ENCODE measurements at regions not wholly inside any gene's neighbourhood (a gene's known extent, or its start where the extent isn't known, plus 50 kb on each side); places are given as distances from the start of the nearest gene placed in this dataset.
"Not testable (repeated sequence)": the region's sequence is repeated elsewhere in the genome, so short reads cannot be mapped to it uniquely, and the experiment has no call there.

DNA sequence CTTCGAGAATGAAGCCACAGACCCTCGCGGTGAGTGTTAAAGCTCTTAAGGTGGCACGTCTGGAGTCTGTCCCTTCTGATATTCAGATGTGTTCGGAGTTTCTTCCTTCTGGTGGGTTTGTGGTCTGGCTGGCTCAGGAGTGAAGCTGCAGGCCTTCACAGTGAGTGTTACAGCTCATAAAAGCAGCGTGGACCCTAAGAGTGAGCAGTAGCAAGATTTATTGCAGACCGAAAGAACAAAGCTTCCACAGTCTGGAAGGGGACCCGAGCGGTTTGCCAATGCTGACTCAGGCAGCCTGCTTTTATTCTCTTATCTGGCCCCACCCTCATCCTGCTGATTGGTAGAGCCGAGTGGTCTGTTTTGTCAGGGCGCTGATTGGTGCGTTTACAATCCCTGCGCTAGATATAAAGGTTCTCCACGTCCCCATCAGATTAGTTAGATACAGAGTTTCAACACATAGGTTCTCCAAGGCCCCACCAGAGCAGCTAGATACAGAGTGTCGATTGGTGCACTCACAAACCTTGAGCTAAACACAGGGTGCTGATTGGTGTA, 758.1 kb downstream of the SLC6A15 start:
- H3K4me1 ChIP-seq (ENCODE audit: control insufficient read depth, extremely low read depth, insufficient read depth, low read length); H3K27me3 ChIP-seq (ENCODE audit: control insufficient read depth, extremely low read depth, insufficient read depth, low read length); H3K79me2 ChIP-seq (ENCODE audit: control insufficient read depth, insufficient read depth, low read length); FAIRE-seq; H4K20me1 ChIP-seq (ENCODE audit: control insufficient read depth, extremely low read depth, insufficient read depth, low read length); H3K4me3 ChIP-seq (ENCODE audit: control insufficient read depth in 2 of 3, extremely low read depth in 1 of 3, insufficient read depth in 2 of 3, low read depth in 1 of 3, low read length in 3 of 3); dilution Hi-C loops (cut with MboI; ENCODE audit: extremely low pct_ligation_motif_present, low sequenced_read_pairs); H3K27ac ChIP-seq (ENCODE audit: control insufficient read depth, insufficient read depth, low read length); H2AFZ ChIP-seq (ENCODE audit: control insufficient read depth, low read length); H3K9me3 ChIP-seq (ENCODE audit: control insufficient read depth, low read depth, low read length); H3K9ac ChIP-seq (ENCODE audit: control insufficient read depth, extremely low read depth, insufficient read depth, low read length); DNase-seq (ENCODE audit: low read depth, low spot score); H3K9me1 ChIP-seq (ENCODE audit: control insufficient read depth, extremely low read depth, insufficient read depth, low read length); H3K36me3 ChIP-seq (ENCODE audit: control insufficient read depth in 2 of 2, extremely low read depth in 1 of 2, insufficient read depth in 2 of 2, low read length in 2 of 2); H3K4me2 ChIP-seq (ENCODE audit: control insufficient read depth, extremely low read depth, insufficient read depth, low read depth, low read length): not testable (repeated sequence)

DNA sequence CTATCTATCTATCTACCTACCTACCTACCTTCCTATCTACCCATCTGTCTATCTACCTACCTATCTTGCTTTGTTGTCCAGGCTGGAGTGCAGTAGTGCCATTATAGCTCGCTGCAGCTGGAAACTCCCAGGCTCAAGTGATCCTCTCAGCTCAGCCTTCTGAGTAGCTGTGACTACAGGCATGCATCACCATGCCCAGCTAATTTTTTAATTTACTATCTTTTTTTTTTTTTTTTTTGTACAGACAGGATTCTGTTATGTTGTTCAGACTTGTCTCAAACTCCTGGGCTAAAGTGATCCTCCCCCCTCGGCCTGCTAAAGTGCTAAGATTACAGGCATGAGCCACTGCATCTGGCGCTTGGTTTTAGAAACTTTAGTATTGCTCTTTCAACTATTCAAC, 762.4 kb downstream of the SLC6A15 start:
- H3K79me2 ChIP-seq (ENCODE audit: control insufficient read depth, insufficient read depth, low read length) = no peaks in the 10 kb centered on the region
- H3K9me3 ChIP-seq (ENCODE audit: control insufficient read depth, low read depth, low read length) = no peaks in the 10 kb centered on the region
- DNase-seq (ENCODE audit: low read depth, low spot score) (no peak), FAIRE-seq (no peak)
- peak overlapping the region; percentile 70 for H2AFZ ChIP-seq (ENCODE audit: control insufficient read depth, low read length)
- H3K4me2 ChIP-seq (ENCODE audit: control insufficient read depth, extremely low read depth, insufficient read depth, low read depth, low read length) = no peak overlapping the region
- no peak overlapping the region for H3K4me3 ChIP-seq (ENCODE audit: control insufficient read depth in 2 of 3, extremely low read depth in 1 of 3, insufficient read depth in 2 of 3, low read depth in 1 of 3, low read length in 3 of 3)
- H3K27me3 ChIP-seq (ENCODE audit: control insufficient read depth, extremely low read depth, insufficient read depth, low read length) = no peaks in the 10 kb centered on the region
- dilution Hi-C loops (cut with MboI; ENCODE audit: extremely low pct_ligation_motif_present, low sequenced_read_pairs) = no loop called here
- H3K9me1 ChIP-seq (ENCODE audit: control insufficient read depth, extremely low read depth, insufficient read depth, low read length) = no peaks in the 10 kb centered on the region
- TF ChIP-seq, protein P1, sequence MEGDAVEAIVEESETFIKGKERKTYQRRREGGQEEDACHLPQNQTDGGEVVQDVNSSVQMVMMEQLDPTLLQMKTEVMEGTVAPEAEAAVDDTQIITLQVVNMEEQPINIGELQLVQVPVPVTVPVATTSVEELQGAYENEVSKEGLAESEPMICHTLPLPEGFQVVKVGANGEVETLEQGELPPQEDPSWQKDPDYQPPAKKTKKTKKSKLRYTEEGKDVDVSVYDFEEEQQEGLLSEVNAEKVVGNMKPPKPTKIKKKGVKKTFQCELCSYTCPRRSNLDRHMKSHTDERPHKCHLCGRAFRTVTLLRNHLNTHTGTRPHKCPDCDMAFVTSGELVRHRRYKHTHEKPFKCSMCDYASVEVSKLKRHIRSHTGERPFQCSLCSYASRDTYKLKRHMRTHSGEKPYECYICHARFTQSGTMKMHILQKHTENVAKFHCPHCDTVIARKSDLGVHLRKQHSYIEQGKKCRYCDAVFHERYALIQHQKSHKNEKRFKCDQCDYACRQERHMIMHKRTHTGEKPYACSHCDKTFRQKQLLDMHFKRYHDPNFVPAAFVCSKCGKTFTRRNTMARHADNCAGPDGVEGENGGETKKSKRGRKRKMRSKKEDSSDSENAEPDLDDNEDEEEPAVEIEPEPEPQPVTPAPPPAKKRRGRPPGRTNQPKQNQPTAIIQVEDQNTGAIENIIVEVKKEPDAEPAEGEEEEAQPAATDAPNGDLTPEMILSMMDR (optimal IDR thresholded peaks at IDR 0.05 in 1 of 3, IDR thresholded peaks at IDR 0.05 in 1 of 3, conservative IDR thresholded peaks at IDR 0.05 in 1 of 3; ENCODE audit: extremely low read depth in 1 of 3, insufficient read depth in 2 of 3, low read length in 3 of 3) = no peak
- TF ChIP-seq EZH2 (IDR thresholded peaks at IDR 0.05; ENCODE audit: low read length) = no peak
- no peak overlapping the region for H3K27ac ChIP-seq (ENCODE audit: control insufficient read depth, insufficient read depth, low read length)
- no peaks in the 10 kb centered on the region for H4K20me1 ChIP-seq (ENCODE audit: control insufficient read depth, extremely low read depth, insufficient read depth, low read length)
- H3K36me3 ChIP-seq (ENCODE audit: control insufficient read depth in 2 of 2, extremely low read depth in 1 of 2, insufficient read depth in 2 of 2, low read length in 2 of 2) = no peaks in the 10 kb centered on the region
- H3K9ac ChIP-seq (ENCODE audit: control insufficient read depth, extremely low read depth, insufficient read depth, low read length) = no peak overlapping the region
- H3K4me1 ChIP-seq (ENCODE audit: control insufficient read depth, extremely low read depth, insufficient read depth, low read length) = peaks cover 4% of the 10 kb centered on the region

DNA sequence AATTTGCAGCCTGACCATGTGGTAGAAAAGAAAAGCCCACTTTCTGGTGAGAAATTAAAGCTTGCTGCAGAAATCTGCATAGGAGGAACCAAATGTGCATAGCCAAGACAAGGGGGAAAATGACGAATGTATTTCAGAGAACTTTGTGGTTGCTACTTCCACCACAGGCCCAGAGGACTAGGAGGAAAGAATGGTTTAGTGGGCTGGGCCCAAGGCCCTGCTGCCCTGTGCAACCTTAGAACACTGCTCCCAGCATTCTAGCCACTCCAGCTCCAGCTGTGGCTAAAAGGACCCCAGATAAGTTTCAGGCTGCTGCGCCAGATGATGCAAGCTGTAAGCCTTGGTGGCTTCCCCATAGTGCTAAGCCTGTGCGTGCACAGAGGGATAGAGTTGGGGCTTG, 764.3 kb downstream of the SLC6A15 start:
- no peaks in the 10 kb centered on the region for H3K27me3 ChIP-seq (ENCODE audit: control insufficient read depth, extremely low read depth, insufficient read depth, low read length)
- no peaks in the 10 kb centered on the region for H3K9me3 ChIP-seq (ENCODE audit: control insufficient read depth, low read depth, low read length)
- no peaks in the 10 kb centered on the region for H4K20me1 ChIP-seq (ENCODE audit: control insufficient read depth, extremely low read depth, insufficient read depth, low read length)
- H3K36me3 ChIP-seq (ENCODE audit: control insufficient read depth in 2 of 2, extremely low read depth in 1 of 2, insufficient read depth in 2 of 2, low read length in 2 of 2) = no peaks in the 10 kb centered on the region
- dilution Hi-C loops (cut with MboI; ENCODE audit: extremely low pct_ligation_motif_present, low sequenced_read_pairs) = no loop called here
- H3K9me1 ChIP-seq (ENCODE audit: control insufficient read depth, extremely low read depth, insufficient read depth, low read length) = no peaks in the 10 kb centered on the region
- no peak for FAIRE-seq
- H3K79me2 ChIP-seq (ENCODE audit: control insufficient read depth, insufficient read depth, low read length) = no peaks in the 10 kb centered on the region
- no peak overlapping the region for H3K9ac ChIP-seq (ENCODE audit: control insufficient read depth, extremely low read depth, insufficient read depth, low read length)
- H2AFZ ChIP-seq (ENCODE audit: control insufficient read depth, low read length) = no peak overlapping the region
- DNase-seq (ENCODE audit: low read depth, low spot score) = no peak
- H3K4me1 ChIP-seq (ENCODE audit: control insufficient read depth, extremely low read depth, insufficient read depth, low read length) = peaks cover 4% of the 10 kb centered on the region
- H3K4me3 ChIP-seq (ENCODE audit: control insufficient read depth in 2 of 3, extremely low read depth in 1 of 3, insufficient read depth in 2 of 3, low read depth in 1 of 3, low read length in 3 of 3) = no peak overlapping the region
- no peak overlapping the region for H3K27ac ChIP-seq (ENCODE audit: control insufficient read depth, insufficient read depth, low read length)
- H3K4me2 ChIP-seq (ENCODE audit: control insufficient read depth, extremely low read depth, insufficient read depth, low read depth, low read length) = no peak overlapping the region
- TF ChIP-seq, protein P1 (optimal IDR thresholded peaks at IDR 0.05 in 1 of 3, IDR thresholded peaks at IDR 0.05 in 1 of 3, conservative IDR thresholded peaks at IDR 0.05 in 1 of 3; ENCODE audit: extremely low read depth in 1 of 3, insufficient read depth in 2 of 3, low read length in 3 of 3) = no peak
- TF ChIP-seq EZH2 (IDR thresholded peaks at IDR 0.05; ENCODE audit: low read length) = no peak

Data from keratinocyte (primary cell).